ENCODE measurements at regions not wholly inside any gene's neighbourhood (a gene's known extent, or its start where the extent isn't known, plus 50 kb on each side); places are given as distances from the start of the nearest gene placed in this dataset.

DNA sequence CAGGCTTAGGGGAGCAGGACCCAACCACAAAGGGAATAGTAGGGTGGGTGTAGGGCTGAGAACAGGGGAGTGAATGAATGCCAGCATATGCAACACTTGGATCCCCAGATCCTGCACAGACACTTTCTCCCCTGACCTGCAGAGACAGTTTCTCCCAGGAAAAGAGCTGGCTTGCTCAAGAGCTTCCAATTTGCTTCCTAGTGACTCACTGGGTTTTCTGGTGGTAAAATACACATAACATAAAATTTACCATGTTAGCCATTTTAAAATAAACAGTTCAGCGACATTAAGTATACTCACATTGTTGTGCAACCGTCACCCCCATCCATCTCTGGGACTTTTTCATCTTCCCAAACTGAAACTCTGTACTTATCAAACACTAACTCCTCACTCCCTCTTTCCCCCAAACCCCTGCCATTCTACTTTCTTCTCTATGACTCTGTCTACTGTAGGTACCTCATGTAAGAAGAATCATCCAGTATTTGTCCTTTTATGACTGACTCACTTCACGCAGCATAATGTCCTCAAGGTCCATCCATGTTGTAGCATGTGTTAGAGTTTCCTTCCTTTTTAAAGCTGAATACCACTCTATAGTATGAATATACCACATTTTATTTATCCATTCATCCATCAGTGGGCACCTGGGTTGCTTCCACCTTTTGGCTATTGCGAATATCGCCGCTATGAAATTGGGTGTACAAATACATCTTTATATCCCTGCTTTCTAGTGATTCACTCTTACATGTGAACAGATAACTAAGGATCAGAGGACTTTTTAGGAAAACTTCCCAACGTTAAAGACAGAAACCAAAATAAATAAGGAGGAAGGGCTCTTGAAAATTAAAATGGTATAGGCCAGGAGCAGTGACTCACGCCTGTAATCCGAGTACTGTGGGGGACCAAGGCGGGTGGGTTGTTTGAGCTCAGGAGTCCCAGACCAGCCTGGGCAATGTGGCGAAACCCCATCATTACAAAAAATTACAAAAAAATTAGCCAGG, 95.6 kb upstream of the TJP1 start:
- TF ChIP-seq, protein P1, sequence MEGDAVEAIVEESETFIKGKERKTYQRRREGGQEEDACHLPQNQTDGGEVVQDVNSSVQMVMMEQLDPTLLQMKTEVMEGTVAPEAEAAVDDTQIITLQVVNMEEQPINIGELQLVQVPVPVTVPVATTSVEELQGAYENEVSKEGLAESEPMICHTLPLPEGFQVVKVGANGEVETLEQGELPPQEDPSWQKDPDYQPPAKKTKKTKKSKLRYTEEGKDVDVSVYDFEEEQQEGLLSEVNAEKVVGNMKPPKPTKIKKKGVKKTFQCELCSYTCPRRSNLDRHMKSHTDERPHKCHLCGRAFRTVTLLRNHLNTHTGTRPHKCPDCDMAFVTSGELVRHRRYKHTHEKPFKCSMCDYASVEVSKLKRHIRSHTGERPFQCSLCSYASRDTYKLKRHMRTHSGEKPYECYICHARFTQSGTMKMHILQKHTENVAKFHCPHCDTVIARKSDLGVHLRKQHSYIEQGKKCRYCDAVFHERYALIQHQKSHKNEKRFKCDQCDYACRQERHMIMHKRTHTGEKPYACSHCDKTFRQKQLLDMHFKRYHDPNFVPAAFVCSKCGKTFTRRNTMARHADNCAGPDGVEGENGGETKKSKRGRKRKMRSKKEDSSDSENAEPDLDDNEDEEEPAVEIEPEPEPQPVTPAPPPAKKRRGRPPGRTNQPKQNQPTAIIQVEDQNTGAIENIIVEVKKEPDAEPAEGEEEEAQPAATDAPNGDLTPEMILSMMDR (IDR thresholded peaks at IDR 0.05; ENCODE audit: low read depth, low read length): no peak
- no peak for TF ChIP-seq EZH2phosphoT487 (IDR thresholded peaks at IDR 0.05; ENCODE audit: low read depth)

All from OCI-LY3 (cell line).